HG02678 (cell line): ENCODE measurements at regions not wholly inside any gene's neighbourhood (a gene's known extent, or its start where the extent isn't known, plus 50 kb on each side); places are given as distances from the start of the nearest gene placed in this dataset.

Experiments used
- ATAC-seq: cut with Tn5 transposase; IDR thresholded peaks from one replicate; pipeline ENCODE4 v1.9.1; 2021; ENCODE audit warnings: mild to moderate bottlenecking, moderate library complexity; ENCODE audit not compliant: unreplicated experiment

DNA sequence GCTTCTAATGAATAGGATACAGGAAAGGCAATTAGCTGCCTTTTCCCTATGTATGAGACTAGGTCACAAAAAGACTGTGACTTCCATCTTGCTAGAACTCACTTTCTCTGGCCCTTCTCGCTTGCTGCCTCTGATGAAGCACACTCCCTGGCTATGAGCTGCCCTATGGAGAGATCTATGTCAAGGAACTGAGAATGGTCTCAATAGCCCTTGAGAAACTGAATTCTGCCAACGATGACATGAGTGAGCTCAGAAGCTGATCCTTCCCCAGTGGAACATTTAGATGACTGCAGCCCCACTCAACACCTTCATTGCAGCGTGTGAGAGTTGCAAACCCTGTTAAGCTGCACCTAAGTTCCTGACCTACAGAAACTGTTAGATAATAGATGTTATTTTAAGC is 309.8 kb downstream of the COG6 start:
- ATAC-seq, result no peak

DNA sequence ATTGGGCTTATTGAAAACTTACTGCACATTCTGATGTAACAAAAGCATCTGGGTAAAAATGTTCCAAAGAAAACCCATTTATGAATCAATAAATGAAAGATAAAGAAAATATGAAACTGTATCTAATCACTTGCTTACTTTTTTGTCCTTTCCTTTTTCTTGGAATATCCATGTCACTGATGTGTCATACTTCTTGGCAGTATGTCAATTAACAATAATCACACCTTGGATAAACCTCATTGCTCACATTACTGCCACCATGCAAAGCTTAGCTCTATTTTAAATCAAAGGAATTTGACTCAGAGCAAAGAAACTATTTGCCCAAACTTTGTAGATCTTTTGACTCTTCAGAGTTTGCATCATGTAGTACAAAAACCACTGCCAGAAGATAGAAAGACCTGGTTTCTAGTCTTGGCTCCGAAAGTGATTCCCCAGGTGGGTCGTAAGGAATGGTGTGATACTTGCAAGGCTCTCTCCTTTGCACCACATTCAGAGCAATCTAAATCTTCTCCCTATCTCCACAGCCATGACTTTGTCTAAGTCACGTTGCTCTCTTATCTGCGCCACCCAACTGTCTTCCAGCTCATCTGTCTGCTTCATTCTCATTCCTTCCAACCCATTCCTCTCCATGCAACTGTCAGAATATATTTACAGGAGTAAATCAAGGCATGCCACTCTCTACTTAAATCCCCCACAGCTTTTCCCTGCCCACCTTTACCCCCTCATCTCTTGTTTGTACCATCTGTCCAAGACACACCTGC is 311.9 kb downstream of the COG6 start:
- no peak for ATAC-seq

DNA sequence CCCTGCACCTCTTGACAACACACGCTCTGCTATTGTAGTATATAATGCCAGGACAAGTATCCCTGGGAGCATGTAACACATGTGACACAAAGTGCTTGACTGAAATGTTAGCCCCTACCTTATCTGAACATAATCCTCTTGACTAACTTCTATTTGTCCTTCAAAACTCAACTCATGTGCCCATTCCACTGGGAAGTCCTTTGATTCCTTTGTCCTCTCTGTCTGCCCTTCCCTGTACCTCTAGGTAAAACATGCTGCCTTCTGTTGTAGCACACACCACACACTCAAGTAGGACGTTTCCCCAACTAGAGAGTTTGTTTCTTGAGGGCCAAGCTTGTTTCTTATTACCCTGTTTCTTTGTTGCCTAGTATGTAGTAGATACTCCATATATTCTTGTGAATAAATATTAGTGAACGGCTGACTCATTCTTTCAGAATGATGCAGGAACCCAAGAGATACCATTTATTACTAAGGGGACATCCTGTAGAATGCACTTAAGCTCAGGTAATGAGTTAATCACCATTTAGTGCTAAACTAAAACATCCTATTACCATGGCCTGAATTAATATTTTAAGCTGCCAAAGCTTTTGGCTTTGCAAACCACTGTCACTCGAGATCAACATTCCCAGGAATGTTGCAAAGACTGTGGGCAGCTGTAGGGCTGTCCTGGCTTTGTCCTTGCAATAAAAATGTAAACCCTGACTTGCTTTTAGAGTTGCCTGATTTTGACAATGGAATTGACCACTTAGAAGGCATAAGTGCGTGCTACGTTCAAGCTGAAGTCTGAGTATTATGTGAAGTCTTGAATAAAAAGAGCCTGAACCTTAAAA is 313.4 kb downstream of the COG6 start:
- no peak for ATAC-seq

DNA sequence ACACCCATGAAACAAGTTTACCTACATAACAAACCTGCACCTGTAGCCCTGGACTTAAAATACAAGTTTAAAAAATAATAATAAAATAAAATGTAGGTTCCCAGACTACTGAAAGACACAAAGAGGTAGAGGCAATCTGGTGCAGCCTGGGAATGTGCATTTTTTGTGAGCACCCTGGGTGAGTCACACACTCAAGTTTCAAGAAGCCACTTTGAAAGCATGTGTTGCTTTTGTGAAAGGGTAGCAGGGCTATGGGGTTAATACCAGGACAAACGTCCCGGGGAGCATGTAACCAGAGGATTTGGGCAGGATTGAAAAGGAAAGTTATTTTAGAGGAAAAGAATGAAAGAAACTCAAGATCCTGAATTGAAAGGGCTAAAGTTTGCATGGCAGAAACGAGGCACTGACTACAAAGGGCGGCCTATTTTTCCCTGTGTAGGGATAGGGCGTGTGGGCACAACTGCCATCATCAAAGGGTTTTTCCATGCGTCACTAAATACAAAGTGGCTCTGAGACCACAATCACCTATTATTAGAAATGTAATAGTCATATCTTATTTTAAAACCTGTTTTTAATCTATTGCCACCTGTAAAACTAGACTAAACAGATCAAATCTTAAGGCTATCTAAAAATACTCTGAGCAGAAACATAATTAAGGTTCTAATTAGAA is 314.9 kb downstream of the COG6 start:
- ATAC-seq, result no peak

DNA sequence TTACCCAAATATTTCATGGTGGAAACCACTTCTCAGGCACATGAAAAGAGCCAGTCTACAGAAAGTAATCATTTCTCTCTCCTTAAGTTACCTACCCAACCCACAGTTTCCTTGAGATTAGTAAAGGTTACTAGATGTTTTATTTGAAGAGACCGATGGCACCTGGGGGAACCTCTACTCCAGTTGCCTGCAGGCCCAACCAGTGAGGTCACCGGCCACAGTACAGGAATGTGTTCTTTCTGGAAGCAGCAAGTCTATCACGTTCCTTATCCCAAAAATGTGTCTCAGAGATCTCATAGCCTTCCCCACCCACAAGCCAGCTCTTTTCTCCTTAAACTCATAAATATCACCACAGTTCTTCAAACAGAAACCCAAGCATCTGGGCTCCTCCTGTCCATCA is 316.1 kb downstream of the COG6 start:
- no peak for ATAC-seq

DNA sequence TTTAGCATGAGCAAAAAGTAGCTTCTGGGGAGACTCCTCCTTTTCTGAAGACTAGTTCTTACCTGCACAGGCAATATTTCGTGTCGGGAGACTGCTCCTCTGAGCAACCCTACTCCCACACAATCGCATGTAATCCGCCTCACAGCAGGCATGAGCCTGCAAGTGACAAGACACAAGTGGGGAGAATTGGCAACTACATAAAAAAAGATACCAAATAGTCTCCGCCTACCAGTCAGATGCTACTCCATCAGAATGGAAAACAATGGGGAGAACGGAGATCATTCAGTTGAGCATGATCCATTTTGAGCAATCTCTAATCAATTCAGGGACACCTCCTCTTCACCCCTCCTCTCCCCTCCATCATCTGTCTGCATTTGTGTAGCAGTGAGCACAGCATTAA is 321.0 kb downstream of the COG6 start:
- no peak for ATAC-seq

DNA sequence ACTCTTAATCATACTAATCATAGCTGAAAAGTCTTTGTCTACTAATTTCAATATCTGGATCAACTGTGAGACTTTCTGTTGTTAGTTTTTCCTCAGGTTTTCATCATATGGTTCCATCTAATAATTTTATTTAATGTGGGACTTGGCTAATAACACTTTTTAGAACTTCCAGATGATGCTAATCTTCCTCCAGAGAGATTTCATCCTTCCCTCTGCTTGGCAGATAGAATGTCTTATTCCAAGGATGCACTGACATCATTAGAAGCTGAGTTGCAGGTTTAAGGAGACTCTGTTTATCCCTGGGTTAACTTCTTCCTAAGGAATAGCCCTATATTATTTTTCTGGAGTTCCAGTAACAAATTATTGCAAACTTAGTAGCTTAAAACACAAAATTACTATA is 325.6 kb downstream of the COG6 start:
- no peak for ATAC-seq

DNA sequence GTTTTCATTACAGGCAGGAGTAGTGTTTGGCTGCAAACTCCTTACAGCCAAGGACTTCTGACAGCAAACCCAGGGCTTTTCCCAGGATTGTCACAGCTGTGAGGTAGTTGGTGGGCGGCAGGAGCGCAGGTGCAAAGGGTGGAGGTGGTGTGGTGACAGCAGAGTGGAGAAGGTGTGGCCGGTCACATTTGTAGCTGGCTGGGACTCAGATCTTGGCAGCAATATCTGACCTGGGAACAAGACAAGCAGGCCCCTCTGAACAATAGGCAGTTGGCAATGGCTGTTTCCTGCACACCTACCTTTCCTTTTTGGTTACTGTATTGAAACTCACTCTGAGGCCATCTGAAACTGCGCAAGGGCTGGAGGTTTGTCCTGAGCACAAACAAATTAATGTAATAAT is 327.3 kb downstream of the COG6 start:
- no peak for ATAC-seq

DNA sequence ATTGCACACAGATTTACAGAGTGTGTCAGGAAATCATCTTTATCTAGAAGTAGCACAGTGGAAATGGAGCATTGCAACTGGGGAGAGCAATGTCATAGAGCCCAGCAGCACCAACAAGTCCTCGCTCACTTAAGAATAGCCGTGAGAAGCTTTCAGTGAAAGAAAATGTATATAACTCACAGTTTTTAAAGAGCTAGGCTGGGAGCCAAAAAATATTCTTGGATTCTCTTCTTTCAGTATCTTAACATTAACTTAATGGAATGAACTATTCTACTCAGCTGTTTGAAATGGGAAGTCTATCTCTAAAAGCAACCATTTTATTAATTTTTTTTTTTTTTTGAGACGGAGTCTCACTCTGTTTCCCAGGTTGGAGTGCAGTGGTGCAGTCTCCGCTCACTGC is 329.6 kb downstream of the COG6 start:
- no peak for ATAC-seq

DNA sequence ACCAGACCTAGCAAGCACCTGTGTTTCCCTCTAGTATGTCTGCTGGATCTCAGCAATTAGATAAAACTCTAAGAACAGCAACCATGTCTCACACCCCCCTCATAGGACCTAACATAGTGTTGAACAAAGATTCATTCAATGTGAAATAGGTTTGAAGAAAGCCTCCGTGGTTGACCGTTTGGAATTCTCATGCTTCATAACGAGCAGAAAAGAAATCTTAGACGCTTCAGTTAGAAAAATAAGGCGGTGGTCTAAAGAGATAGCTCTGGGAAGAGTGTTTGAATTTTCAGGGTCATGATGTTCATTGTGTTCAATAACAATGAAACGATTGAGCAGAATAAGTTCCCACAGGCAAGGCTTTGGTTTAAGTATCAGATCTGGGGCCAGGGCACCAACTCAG is 332.9 kb downstream of the COG6 start:
- no peak for ATAC-seq

DNA sequence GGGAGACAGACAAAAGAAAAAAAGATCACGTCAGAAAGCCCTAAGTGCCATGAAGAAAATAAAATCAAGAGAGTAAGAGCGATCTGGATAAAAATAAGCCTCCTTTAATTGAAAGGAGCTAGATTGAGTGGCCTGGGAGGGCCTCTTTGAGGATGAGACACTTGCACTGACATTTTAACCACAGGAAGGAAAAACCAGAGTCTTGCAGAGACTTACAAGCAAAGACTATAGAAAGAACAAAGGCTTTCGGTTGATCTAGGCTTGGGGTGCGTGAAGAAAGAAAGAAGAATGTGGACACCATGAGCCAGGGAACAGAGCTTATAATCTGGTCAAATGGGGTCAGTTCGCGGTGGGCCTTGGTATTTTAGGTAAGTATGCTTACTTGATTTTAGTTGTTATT is 342.7 kb downstream of the COG6 start:
- ATAC-seq, result no peak

DNA sequence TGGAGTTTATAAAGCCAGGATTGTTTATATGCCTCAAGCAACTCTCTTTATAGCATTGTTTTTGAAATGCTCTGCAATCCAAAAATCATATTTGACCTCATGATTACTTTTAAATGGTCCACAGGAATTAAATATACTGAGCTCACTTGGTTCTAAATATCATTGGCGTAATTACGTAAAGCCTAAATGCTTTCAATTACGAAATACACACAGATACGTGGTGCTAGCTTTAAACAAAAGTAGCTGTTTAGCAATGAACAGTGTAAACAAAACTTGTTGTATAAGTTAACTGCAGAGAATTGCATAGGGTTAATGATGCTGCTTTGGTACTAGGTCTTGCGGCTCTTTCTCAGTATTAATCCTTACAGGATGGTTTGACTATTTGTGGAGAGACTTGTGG is 346.6 kb downstream of the COG6 start:
- ATAC-seq, result no peak

DNA sequence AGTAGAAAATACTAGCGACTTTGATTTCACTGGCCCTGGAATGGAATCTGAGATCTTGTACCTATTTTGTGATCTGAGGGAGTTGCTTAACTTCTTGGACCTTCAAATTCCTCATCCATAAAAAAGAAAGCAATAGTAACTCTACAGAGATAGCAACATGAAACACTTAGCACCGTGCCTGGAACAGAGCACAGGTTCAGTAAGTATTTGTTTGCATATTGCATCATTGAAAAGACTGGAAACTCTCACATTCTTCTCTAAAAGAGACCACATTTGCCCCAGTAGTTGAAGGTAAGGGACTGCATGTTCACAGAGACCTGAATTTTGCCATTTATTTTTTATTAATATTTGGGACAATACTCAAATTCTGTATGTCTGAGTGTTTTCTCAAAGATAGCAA is 358.1 kb downstream of the COG6 start:
- ATAC-seq, result no peak

DNA sequence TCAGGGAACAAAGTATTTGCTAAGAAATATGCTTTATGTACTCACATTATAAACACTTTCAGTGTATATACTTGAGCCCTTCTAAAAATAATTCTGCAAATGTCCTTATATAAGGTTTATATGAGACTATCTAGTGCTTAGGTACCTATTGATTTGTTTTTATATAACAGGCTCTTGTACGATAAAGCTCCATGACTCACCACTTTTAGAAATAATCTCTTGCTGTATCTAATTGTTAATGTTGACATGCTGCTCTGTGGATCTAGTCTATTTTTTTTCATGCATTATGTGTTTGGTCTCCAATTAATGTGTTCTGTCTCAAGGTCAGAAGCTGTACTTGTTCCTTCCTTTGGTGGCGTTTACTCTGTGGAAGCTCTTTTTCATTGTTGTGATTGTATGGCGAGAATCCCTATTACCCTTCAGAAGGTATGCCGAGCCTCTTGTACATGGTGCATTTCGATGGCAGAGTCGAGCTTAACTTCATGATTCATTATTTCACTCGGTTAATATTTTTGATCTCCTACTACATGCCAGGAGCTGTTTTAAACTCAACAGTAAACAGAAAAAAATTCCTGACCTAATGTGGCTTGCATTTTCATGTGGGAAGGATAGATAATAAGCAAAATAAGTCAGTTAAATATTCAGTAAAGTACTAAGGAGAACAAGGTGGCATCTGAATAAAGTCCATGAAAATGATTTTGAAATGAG is 361.6 kb downstream of the COG6 start:
- no peak for ATAC-seq

DNA sequence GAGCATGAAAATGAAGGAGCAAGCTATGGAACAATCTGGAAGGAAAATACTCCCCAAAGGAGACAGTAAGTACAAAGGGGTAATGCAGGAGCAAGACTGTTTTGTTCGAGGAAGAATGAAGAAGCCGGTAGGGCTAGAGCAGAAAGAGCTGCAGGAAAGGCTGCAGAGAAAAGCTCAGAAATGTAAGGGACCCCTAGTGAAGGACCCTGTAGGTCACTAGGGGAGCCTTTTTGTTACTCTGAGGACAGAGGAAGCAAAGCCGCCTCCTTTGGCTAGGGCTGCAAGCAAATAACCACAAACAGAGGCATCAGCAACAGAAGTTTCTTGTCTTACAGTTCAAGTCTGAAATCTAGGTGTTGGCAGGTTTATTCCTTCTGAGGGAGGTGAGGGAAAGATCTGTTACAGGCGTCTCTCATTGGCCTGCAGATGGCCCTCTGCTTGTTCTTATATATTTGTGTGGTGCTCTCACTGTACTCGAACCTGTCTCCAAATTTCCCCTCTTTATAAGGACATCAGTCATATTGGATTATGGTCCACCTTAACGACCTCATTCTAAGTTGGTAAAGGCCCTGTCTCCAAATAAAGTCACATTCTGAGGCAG is 362.3 kb downstream of the COG6 start:
- no peak for ATAC-seq

DNA sequence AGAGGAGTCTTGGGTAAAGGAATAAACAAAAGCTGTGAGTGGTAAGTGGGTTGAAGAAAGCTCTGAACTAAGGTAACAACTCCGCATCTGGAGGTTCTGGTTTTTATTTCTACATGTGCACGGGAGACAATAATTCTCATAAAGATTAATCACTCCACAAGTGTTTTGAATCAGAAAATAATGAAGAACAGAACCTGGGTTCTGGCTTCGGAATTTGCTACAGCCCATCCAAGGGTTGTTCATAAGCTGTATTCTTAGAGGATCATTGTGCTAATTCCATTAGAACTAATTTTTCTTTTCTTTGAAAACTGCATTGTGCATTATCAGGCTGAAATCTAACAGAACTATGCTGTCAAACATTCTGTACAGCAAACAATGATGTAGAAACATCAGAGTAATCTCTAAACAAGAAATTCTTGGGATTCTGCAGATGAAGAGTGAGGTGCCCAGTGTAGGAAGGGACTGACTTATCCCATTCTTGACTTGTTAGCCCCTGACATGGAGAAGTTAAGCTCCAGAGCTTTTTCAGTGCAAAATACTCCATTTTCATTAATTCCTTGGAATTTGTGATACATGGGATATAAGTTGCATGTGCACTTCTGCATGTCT is 368.2 kb downstream of the COG6 start:
- no peak for ATAC-seq

DNA sequence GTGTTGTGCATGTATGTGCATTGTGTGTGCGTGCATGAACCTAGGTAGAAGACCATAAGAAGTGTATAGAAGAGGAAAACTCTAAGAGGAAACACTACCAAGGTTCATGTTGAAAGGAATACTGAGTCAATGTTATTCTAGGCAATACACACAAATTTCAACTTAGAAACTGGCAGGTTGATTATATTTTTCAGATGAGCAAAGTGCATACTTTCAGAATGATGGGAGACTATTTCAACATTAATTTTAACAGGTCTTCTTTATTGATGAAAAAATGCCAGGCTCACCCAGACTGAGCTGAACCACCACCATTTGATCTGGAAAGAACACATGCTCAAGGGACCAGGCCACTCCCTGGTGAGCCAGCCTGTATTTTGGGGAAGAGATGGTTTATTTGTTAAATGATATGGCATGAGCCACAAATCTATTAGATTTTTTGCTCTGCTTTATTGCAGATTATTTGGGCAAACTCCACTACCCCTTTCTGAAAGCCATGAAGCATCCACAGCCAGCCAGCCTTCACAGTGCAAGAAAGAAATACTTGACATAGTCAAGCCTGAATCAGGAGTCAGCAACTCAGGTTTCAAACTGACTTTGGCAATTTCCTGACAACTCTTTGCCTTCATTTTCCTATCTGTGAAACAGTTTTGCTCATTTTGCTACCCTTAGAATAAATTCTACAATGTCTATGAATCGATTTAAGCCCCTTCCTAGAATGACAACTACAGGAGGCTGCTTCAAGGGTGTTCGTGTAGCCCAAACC is 368.9 kb downstream of the COG6 start:
- no peak for ATAC-seq

DNA sequence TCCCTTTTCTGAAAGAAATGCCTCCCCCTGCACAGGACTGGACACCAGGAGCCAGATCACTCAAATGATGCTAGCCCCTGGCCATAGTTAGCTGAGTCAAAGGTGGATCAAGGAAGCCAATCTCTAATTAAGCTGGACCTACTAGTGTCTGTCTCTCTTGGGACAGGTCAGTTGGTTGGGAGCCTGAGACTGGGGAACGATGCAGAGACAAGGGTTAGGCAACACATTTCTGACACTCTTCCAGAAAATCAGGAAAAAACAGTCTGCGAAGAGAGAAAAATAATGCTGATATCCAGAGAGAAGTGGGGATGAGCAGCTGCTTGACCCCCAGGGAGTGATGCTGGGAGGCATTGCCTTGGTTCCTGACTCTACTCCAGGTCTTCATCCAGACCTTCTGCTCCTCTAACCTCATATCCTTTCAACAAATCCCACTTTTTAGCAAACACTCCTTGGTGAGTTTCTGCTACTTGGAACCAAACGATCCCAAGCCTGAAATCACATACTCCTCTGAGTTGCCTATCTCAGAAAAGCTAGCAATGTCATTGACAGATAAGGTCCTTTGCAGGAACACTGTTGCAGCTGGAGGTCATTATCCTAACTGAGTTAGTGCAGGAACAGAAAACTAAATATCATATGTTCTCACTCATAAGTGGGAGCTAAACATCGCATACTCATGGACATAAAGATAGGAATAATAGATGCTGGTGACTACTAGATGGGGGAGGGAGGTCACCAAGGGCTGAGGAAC is 369.7 kb downstream of the COG6 start:
- no peak for ATAC-seq

DNA sequence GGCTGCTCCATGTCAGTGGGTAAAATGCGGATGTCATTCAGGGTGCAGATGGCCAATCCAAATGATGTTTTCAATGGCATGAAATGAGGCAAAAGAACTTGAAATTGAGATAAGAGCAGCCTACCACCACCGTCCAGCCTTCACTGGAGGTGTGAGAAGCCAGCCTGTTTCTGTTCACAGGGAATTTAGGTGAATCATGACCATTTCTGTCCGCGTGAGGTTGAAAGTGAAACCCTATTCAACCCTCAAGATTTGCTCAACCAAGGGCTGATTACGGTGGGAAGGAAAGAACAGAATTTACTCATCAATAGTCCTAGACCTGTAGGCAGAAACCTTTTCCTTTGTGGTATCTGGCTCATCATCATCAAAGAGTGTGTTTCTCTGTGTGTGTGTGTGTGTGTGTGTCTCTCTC is 370.7 kb downstream of the COG6 start:
- ATAC-seq, result peak; percentile 90
